Activated CD8-positive, alpha-beta T cell treated with anti-CD3 and anti-CD28 coated beads for 36 hours (primary cell): ENCODE measurements at regions not wholly inside any gene's neighbourhood (a gene's known extent, or its start where the extent isn't known, plus 50 kb on each side); places are given as distances from the start of the nearest gene placed in this dataset.

Experiments
- ATAC-seq: fragments of 200-7000 bp; cut with Tn5 transposase; one replicate; pipeline ENCODE4 v1.10.0; 2021; ENCODE audit warnings: mild to moderate bottlenecking, moderate library complexity
- CTCF ChIA-PET: fragments of 350-600 bp; sonication (Branson Sonifier 250); formaldehyde crosslinking; loops from one replicate; lab custom pipeline; 2021; ENCODE audit warnings: antibody characterized with exemption; lab: Charles Lee
- POLR2A ChIA-PET: fragments of 350-600 bp; sonication (Branson Sonifier 250); formaldehyde crosslinking; loops from one replicate; lab custom pipeline; 2021; ENCODE audit warnings: antibody characterized with exemption; lab: Charles Lee
- DNase-seq: peaks from one replicate; pipeline ENCODE4 v3.0.0-alpha.2; 2020
- H3K27ac Mint-ChIP-seq: one replicate; pipeline ENCODE4 v1.8.0; 2021; ENCODE audit warnings: mild to moderate bottlenecking, mixed read lengths
- H3K27me3 Mint-ChIP-seq: one replicate; pipeline ENCODE4 v1.8.0; 2021; ENCODE audit warnings: mixed read lengths
- H3K36me3 Mint-ChIP-seq: one replicate; pipeline ENCODE4 v1.8.0; 2021; ENCODE audit warnings: low read depth, mixed read lengths
- H3K4me1 Mint-ChIP-seq: one replicate; pipeline ENCODE4 v1.8.0; 2021; ENCODE audit warnings: low read depth, mixed read lengths
- H3K4me3 Mint-ChIP-seq: one replicate; pipeline ENCODE4 v1.8.0; 2021; ENCODE audit warnings: mild to moderate bottlenecking, moderate library complexity, mixed read lengths
- H3K9me3 Mint-ChIP-seq: one replicate; pipeline ENCODE4 v1.8.0; 2021; ENCODE audit warnings: mixed read lengths
- CTCF ChIP-seq: fragments of 200-600 bp; IDR thresholded peaks from one replicate; pipeline ENCODE4 v1.8.0; 2022; ENCODE audit warnings: antibody characterized with exemption, mild to moderate bottlenecking
- intact Hi-C: fragments of 100-400 bp; cut with micrococcal nuclease; formaldehyde crosslinking; loops from one replicate; pipeline ENCODE4 v1.10.0; 2022

- POLR2A ChIA-PET = interaction anchor here (0.6 kb wide), 1 partner anchor 40 kb away, joined by 3 read pairs; no protein-coding TSS in a partner anchor
- CTCF ChIA-PET = interaction anchor here (1.4 kb wide), 1 partner anchor 11 kb away, joined by 4 read pairs; no protein-coding TSS in a partner anchor
These were observed 538.7 kb upstream of the POU3F2 start for GRCh38 chr6:98295515-98296175.

GRCh38 chr6:98308564-98308963 lies 525.8 kb upstream of the POU3F2 start:
- DNase-seq (no peak), ATAC-seq (no peak)
- CTCF ChIA-PET = no interaction called here
- no peak for TF ChIP-seq CTCF
- intact Hi-C loops = no loop called here
- Mint-ChIP-seq H3K36me3 (no peaks in the 10 kb centered on the region), H3K4me3 (no peak overlapping the region), H3K9me3 (peaks cover 5% of the 10 kb centered on the region), H3K27ac (no peak overlapping the region), H3K4me1 (no peaks in the 10 kb centered on the region), H3K27me3 (no peaks in the 10 kb centered on the region)
- POLR2A ChIA-PET = no interaction called here

More at GRCh38 chr6:98295515-98296175, 538.7 kb upstream of the POU3F2 start:
- Mint-ChIP-seq H3K27me3 (no peaks in the 10 kb centered on the region), H3K9me3 (no peaks in the 10 kb centered on the region), H3K27ac (no peak overlapping the region), H3K4me3 (no peak overlapping the region), H3K4me1 (no peaks in the 10 kb centered on the region), H3K36me3 (no peaks in the 10 kb centered on the region)
- no peak for TF ChIP-seq CTCF
- no peak for ATAC-seq
- intact Hi-C loops = no loop called here
- DNase-seq = no peak

GRCh38 chr6:98310443-98310842 lies 523.9 kb upstream of the POU3F2 start:
- Mint-ChIP-seq H3K9me3 (peaks cover 3% of the 10 kb centered on the region), H3K36me3 (no peaks in the 10 kb centered on the region), H3K4me1 (no peaks in the 10 kb centered on the region), H3K4me3 (no peak overlapping the region), H3K27ac (no peak overlapping the region), H3K27me3 (no peaks in the 10 kb centered on the region)
- DNase-seq = no peak
- ATAC-seq = no peak
- intact Hi-C loops = no loop called here
- TF ChIP-seq CTCF = no peak
- ChIA-PET POLR2A (no interaction called here), CTCF (no interaction called here)

- Mint-ChIP-seq H3K9me3 (no peaks in the 10 kb centered on the region), H3K27ac (no peak overlapping the region), H3K4me1 (no peaks in the 10 kb centered on the region), H3K27me3 (no peaks in the 10 kb centered on the region), H3K4me3 (no peak overlapping the region), H3K36me3 (no peaks in the 10 kb centered on the region)
- ATAC-seq = no peak
- TF ChIP-seq CTCF = no peak
- CTCF ChIA-PET = no interaction called here
- DNase-seq = no peak
- intact Hi-C loops = no loop called here
- POLR2A ChIA-PET = no interaction called here
These were observed 510.8 kb upstream of the POU3F2 start for GRCh38 chr6:98323605-98324004.

GRCh38 chr6:98324446-98324845 lies 509.9 kb upstream of the POU3F2 start:
- Mint-ChIP-seq H3K4me3 (no peak overlapping the region), H3K27me3 (no peaks in the 10 kb centered on the region)

More at GRCh38 chr6:98324446-98324845, 509.9 kb upstream of the POU3F2 start:
- intact Hi-C loops = no loop called here
- H3K36me3 Mint-ChIP-seq = no peaks in the 10 kb centered on the region
- DNase-seq (no peak), ATAC-seq (no peak)
- TF ChIP-seq CTCF = no peak
- CTCF ChIA-PET = no interaction called here
- H3K9me3 Mint-ChIP-seq = no peaks in the 10 kb centered on the region
- H3K27ac Mint-ChIP-seq = no peak overlapping the region
- POLR2A ChIA-PET = no interaction called here
- no peaks in the 10 kb centered on the region for H3K4me1 Mint-ChIP-seq
